NCI-H2029 (cell line): ENCODE measurements at regions not wholly inside any gene's neighbourhood (a gene's known extent, or its start where the extent isn't known, plus 50 kb on each side); places are given as distances from the start of the nearest gene placed in this dataset.

Experiments
- DNase-seq: peaks from one replicate; lab custom pipeline; 2025; lab: John Stamatoyannopoulos, UW

DNA sequence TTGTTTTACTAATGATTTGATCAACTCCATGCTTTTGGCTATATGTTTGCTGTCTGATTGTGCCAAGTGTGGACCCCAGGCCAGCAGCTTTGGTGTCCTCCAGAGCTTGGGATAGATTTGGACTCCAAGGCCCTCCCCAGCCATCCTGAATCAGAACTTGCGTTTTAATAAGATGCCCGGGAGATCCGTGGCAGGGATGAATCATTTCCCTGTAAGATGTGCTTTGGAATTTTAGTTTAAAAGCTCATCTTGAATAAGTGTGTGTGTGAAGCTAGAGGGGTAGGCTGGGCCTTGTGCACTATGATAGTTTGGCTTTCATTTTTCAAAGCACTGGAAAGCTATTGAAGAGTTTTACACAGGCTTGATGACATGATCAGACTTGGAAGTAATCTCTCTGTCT lies 66.2 kb upstream of the SDK1 start:
- DNase-seq: no peak

DNA sequence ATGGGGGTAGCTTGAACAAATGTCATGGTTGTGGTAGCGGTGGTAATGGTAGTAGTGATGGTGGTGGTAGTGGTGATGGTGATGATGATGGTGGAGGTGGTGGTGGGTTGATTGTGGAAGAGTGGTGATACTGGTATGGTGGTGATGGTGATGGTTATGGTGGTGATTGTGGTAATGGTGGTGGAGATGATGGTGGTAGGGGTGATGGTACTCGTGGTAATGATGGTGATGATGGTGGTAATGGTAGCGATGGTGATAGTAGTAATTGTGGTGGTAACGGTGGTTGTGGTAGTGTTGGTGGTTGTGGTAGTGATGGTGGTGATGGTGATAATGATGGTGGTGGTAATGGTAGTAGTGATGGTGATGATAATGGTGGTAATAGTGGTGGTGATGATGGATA lies 65.7 kb upstream of the SDK1 start:
- no peak for DNase-seq

DNA sequence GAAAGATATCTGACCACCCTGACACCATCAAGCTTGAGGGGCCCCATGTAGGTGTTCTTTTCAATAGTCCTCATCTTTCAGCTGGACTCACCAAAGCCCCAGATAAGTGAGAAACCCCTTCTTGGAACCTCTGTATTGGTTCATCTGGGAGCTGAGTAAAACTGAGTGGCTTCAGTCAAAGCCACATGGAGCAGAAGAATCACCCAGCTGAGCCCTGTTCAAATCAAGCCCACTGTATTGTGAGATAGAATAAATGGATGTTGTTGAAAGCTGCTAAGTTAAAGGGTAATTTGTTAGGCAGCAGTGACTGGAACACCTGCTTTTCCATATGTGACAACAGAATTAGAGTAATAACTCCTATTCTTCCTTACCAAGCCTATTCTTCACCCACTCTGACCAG lies 64.8 kb upstream of the SDK1 start:
- DNase-seq: no peak

DNA sequence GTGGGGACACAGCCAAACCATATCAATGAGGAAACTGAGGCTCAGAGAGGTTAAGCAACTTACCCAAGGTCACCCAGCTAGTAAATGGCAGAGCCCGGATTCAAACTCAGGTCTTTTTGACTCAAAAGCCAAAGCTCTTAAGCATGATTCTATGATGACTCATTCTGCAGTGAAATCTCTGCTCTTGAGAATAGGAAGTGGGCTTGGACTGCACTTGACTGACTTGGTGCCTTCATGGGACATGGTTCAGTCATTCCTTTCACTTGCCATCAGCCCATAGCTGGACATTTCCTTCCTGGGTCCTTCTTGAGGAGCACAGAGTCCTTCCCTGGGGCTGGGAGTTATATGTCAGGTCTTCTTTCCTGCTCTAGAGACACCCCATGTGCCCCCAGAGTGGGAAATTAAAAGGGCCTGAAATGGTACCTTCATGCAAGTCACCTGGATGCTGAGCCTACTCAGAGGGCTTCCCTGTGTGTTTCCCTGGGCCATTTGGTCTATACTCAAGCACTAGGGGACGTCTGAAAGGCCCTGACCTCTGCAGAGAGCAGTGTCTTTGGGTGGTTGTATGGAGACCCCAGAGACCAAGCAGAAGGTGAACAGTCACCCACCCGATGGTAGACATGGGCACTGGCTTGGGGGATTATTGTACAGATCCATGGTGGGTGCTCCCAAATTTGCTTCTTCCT lies 62.4 kb upstream of the SDK1 start:
- DNase-seq: no peak

DNA sequence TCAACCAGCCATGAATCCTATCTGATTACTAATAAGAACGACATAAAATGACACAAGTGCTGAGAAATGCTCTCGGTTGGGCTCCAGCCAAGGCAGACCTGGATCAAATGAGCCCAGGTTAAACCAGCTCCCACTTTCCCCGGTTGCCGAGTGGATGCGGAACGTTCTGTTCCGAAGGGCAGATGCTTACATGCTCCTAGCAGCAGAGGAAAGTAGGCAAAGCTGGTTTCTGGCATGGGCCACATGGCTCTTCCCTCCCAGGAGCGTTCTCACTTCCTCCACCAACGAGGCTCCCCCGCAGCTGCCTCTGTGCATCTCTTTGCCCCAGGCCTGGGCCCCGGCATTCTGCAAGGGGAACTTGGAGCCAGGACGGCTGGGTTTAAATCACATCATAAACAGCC lies 61.8 kb upstream of the SDK1 start:
- DNase-seq: no peak

DNA sequence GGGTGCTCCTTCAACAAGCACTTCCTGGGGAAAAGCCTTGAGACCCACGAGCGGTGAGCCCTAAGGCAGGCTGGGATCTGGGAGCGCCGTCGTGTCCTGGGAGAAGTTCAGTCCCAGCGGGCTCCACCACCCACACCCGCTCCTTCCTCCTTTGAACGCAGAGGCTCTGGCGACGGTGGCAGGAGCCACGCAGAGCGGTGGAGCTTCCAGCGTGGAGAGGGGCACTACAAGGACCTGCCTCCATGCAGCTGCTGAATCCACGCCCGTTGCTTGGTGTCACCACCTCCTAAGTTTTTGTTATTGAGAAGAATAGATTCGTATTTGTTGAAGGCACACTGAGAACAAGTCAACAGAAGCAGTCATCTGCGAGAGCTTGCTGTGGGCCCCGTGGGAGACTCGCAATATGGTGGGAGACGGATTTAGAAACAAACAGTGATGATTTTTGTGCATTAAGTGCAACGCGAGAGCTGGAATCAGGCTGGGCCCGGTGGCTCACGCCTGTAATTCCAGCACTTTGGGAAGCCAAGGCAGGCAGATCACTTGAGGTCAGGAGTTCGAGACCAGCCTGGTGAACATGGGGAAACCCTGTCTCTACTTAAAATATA lies 60.1 kb upstream of the SDK1 start:
- no peak for DNase-seq

DNA sequence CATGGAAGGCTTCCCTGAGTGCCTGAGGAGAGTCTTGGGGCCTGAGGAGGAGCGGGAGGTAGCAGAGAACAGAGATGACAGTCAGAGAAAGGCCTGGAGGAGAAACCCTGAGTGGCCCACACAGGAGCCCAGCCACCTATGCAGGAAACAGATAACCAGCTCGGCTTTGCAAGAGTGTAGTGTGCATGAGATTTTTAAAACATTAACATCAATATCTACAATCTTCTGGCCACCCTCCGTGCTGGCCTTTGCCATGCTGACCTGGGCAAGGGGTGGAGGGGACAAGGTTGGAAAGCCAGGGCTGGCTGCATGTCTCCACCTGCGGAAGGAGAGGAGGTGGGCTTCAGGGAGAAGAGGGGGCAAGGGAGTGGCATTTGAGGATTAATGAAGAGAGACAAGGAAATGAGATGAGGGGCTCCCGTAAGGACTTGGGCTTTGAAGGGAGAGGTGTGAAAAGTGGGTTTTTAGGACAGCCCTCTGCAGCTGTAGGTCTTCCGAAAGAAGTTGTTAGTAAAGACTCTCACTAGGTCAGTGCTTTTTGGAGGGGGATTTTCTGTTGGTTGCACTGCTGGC lies 59.3 kb upstream of the SDK1 start:
- no peak for DNase-seq

DNA sequence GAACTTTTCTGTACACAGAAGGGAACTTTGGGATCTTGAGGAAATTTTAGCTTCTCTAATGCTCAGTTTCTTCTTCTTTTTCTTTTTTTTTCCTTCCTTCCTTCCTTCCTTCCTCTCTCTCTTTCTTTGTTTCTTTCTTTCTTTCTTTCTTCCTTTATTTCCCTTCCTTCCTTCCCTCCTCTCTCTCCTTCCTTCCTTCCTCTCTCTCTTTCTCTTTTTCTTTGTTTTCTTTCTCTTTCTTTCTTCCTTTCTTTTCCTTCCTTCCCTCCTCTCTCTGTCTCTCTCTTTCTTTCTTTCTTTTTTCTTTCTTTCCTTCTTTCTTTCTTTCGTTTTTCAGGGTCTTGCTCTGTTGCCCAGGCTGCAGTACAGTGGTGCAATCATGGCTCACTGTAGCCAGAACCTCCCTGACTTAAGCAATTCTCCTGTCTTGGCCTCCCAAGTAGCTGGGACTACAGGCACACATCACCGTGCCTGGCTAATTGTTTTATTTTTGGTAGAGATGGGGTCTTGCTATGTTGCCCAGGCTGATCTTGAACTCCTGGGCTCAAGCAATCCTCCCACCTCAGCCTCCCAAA lies 58.6 kb upstream of the SDK1 start:
- DNase-seq: no peak

DNA sequence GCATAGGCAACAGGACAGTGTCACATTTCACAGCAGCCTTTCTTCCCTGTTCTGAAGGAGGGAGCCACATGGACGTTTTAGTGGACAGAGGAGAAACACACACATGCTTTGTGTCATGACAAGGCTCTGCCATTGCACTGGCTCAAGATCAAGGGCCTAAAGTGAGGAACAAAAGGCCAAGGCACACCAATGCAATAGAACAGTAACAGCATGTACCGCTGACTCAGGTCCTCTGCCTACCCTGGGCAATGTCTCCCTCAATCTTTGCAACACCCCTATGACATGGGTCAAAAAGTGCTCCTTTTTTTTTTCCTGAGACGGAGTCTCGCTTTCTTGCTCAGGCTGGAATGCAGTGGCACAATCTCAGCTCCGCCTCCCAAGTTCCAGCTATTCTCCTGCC lies 57.8 kb upstream of the SDK1 start:
- DNase-seq: peak; percentile 56

DNA sequence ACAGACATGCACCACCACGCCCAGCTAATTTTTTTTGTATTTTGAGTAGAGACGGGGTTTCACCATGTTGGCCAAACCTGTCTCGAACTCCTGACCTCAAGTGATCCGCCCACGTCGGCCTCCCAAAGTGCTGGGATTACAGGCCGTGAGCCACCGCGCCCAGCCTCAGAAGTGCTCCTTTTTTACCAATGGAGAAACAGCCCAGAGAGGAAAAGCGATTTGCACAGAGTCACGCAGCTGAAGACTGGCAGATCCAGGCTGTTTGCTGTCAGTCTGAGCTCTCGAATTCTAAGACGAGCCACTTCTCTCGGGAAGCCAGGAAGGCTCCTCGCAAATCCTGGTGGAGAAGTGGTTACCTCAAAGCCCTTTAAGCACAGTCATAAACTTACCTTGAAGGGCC lies 57.4 kb upstream of the SDK1 start:
- DNase-seq: no peak

DNA sequence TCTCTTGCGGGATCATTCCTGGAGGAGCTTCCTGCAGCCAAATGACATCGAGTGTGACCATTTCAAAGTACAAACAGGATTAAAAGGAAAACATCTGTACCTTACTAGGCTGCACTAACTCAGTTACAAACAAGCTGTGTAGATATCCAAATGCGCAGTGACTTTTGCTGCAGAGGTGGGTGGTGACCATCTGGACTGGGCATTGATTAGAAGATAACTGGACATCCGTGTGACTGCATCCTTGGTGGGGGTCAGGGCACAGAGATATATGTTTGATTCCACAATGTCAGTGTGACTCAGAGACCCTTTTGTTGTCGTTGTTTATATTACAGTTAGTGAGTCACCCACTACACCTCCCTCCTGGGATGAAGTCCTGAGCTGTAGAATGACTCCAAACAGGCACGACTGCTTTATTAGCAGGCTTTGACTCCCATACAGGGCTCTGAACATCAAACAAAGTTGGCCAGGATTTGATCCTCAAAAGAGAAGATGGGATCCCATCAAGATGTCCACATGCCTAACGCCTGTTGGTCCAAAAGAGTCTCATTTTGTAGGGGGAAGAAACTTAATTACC lies 56.7 kb upstream of the SDK1 start:
- no peak for DNase-seq

DNA sequence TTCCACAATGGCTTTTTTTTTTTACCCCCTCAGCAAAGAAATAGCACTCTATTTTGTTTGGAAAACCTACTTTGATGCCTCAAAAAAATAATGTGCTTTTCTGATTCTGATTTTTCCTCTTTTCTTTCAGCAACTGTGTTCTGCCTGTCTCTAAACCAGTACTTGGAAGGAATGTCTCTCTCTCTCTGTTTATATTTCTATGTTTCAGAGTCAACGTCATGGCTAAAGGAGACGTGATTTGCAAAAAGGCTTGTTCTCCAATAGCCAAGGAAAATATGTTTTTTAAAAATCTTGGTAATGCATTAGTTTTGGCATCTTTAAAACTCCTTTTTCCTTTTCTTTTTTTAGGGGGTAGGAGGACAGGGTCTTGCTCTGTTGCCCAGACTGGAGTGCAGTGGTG lies 56.0 kb upstream of the SDK1 start:
- DNase-seq: no peak

DNA sequence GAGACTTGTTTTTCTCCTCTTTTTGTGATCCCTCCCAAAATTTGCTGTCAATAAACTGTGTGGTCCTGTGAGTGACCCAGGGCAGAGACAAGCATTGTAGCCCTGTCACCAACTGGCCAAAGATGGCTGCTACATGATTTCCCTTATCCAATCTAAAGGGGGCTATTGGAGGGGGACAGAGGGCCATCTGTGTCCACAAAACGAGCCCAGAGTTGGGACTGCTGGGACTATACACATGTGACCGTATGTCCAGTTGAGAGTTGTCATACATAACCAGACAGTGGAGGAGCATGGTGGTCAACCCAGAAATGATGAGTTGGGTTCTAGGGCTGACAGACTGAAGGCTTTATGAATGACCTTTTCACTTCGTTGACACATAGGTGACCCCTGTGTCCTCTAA lies 55.3 kb upstream of the SDK1 start:
- no peak for DNase-seq

DNA sequence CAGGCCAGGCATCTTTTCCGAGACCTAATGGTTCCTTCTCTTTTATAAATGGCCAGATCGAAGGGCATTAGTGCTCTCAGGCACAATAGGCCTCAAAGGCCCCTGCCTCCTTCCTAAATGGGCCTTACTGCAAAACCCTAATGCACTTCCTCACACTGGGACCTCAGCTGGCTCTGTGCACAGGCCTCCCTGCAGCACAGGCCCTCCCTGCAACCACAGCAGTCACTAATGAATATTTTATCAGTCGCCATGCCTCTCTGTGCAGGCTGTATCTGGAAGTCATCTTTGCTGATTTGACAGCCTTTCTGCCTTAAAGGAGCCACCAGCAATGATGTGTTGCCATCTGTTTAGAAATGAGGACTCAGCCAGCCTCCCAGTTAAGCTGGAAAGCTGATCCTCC lies 54.9 kb upstream of the SDK1 start:
- no peak for DNase-seq

DNA sequence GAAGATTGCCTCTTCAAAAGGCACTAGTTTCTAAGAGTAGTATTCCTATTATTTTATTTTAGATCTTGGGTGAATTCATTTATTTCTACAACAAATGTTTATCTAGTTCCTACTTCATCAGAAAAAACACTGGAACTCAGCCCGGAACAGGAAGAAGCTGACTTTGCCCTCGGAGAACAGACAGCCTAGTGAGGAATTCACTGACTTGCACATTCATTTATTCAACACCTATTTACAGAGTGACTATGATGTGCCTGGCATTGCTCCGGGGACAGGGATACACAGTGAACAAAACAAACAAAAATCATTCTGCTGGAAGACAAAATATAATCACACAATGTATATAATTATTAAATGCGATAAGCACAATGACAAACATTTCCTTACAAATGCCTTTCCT lies 54.4 kb upstream of the SDK1 start:
- DNase-seq: no peak

DNA sequence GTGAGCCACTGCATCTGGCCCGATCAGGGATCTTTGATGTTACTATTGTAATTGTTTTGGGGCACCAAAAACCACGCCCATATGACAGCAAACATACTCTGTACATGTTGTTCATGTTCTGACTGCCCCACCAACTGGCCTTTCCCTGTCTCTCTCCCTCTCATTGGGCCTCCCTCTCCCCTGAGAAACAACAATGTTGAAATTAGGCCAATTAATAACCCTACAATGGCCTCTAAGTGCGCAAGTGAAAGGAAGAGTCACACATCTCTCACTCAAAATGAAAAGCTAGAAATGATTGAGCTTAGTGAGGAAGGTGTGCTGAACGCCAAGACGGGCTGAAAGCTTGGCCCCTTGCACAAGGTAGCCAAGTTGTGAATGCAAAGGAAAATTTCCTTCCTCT lies 50.3 kb upstream of the SDK1 start:
- DNase-seq: no peak
